Hepatocyte (in vitro differentiated cells): ENCODE measurements at regions not wholly inside any gene's neighbourhood (a gene's known extent, or its start where the extent isn't known, plus 50 kb on each side); places are given as distances from the start of the nearest gene placed in this dataset.

Experiments used
- DNase-seq: peaks from one replicate; pipeline ENCODE4 v3.0.0-alpha.2; 2016; ENCODE audit warnings: low spot score
- H2AFZ ChIP-seq: fragments of 200-600 bp; sonication (generic); 2 replicates; pipeline ENCODE4 v1.6.0; 2016; ENCODE audit warnings: antibody characterized with exemption, mild to moderate bottlenecking
- H3K27ac ChIP-seq: fragments of 200-600 bp; sonication (generic); 2 replicates; pipeline ENCODE4 v1.5.1; 2016; ENCODE audit warnings: mild to moderate bottlenecking
- H3K27me3 ChIP-seq: fragments of 200-600 bp; sonication (generic); 2 replicates; pipeline ENCODE4 v1.6.1; 2016
- H3K36me3 ChIP-seq: fragments of 200-600 bp; sonication (generic); replicated peaks from 2 replicates; pipeline ENCODE4 v1.5.1; 2016; ENCODE audit warnings: low read depth; ENCODE audit not compliant: insufficient read depth
- H3K4me1 ChIP-seq: fragments of 200-600 bp; sonication (generic); 2 replicates; pipeline ENCODE4 v1.5.1; 2016; ENCODE audit warnings: mild to moderate bottlenecking, moderate library complexity; ENCODE audit not compliant: insufficient read depth
- H3K4me2 ChIP-seq: fragments of 200-600 bp; sonication (generic); 2 replicates; pipeline ENCODE4 v1.6.0; 2016
- H3K4me3 ChIP-seq: fragments of 200-600 bp; sonication (generic); 2 replicates; pipeline ENCODE4 v1.5.1; 2016; ENCODE audit warnings: mild to moderate bottlenecking
- H3K79me2 ChIP-seq: fragments of 200-600 bp; sonication (generic); 2 replicates; pipeline ENCODE4 v1.6.0; 2017; ENCODE audit warnings: mild to moderate bottlenecking
- H3K9me2 ChIP-seq: fragments of 200-600 bp; sonication (generic); replicated peaks from 2 replicates; pipeline ENCODE4 v1.6.0; 2017; ENCODE audit warnings: mild to moderate bottlenecking; ENCODE audit not compliant: insufficient read depth
- H3K9me3 ChIP-seq: fragments of 200-600 bp; sonication (generic); 2 replicates; pipeline ENCODE4 v1.5.1; 2016; ENCODE audit warnings: low read depth, mild to moderate bottlenecking
- H4K20me1 ChIP-seq: fragments of 200-600 bp; sonication (generic); 2 replicates; pipeline ENCODE4 v1.6.0; 2016; ENCODE audit warnings: mild to moderate bottlenecking; ENCODE audit not compliant: insufficient read depth, poor library complexity, severe bottlenecking
- CTCF ChIP-seq: fragments of 200-600 bp; sonication (generic); IDR thresholded peaks from 2 replicates; pipeline ENCODE4 v1.5.1; 2016; ENCODE audit warnings: antibody characterized with exemption, mild to moderate bottlenecking; ENCODE audit not compliant: poor library complexity
- EZH2 ChIP-seq: fragments of 200-600 bp; sonication (generic); IDR thresholded peaks from 2 replicates; pipeline ENCODE4 v1.6.1; 2016; ENCODE audit warnings: antibody characterized with exemption, mild to moderate bottlenecking, borderline replicate concordance
- EZH2phosphoT487 ChIP-seq: fragments of 200-600 bp; sonication (generic); IDR thresholded peaks from one replicate; pipeline ENCODE4 v1.6.1; 2018; ENCODE audit warnings: antibody characterized with exemption, mild to moderate bottlenecking, low read depth, moderate library complexity; ENCODE audit not compliant: unreplicated experiment, severe bottlenecking
- WGBS: methylation state at CpG from one replicate; pipeline ENCODE4 v1.1.6; 2016; ENCODE audit warnings: low lambda C conversion rate; ENCODE audit errors: missing lambda C conversion rate; 5-methylcytosine and 5-hydroxymethylcytosine counted together

GRCh38 chr11:110951950-110952503 lies 239.8 kb upstream of the ARHGAP20 start:
- DNase-seq, result no peak
- Histone ChIP-seq H3K27ac (no peak overlapping the region), H3K4me2 (no peak overlapping the region), H3K9me3 (no peaks in the 10 kb centered on the region), H3K36me3 (no peaks in the 10 kb centered on the region), H3K79me2 (no peaks in the 10 kb centered on the region), H3K4me1 (peaks cover 8% of the 10 kb centered on the region), H2AFZ (no peak overlapping the region), H4K20me1 (no peaks in the 10 kb centered on the region), H3K27me3 (no peaks in the 10 kb centered on the region), H3K4me3 (no peak overlapping the region), H3K9me2 (no peaks in the 10 kb centered on the region)
- WGBS, result 86% methylated on average over 4 of the region's 4 CpGs
- TF ChIP-seq EZH2phosphoT487, result no peak
- TF ChIP-seq EZH2, result no peak
- no peak for TF ChIP-seq CTCF

GRCh38 chr11:110951037-110951949 lies 239.1 kb upstream of the ARHGAP20 start:
- Histone ChIP-seq H3K79me2 (no peaks in the 10 kb centered on the region), H3K9me3 (no peaks in the 10 kb centered on the region), H3K4me2 (no peak overlapping the region), H3K4me1 (peaks cover 8% of the 10 kb centered on the region), H3K4me3 (no peak overlapping the region), H3K27me3 (no peaks in the 10 kb centered on the region), H3K27ac (peak overlapping the region; percentile 36), H4K20me1 (no peaks in the 10 kb centered on the region), H3K36me3 (no peaks in the 10 kb centered on the region), H3K9me2 (no peaks in the 10 kb centered on the region), H2AFZ (no peak overlapping the region)
- 63% methylated on average over 5 of the region's 5 CpGs for WGBS
- peak; percentile 40 for DNase-seq
- TF ChIP-seq EZH2, result no peak
- no peak for TF ChIP-seq EZH2phosphoT487
- TF ChIP-seq CTCF, result no peak

GRCh38 chr11:110948112-110948511 lies 235.9 kb upstream of the ARHGAP20 start:
- no peak for DNase-seq
- Histone ChIP-seq H3K36me3 (no peaks in the 10 kb centered on the region), H3K27me3 (no peaks in the 10 kb centered on the region), H3K4me3 (no peak overlapping the region), H3K27ac (no peak overlapping the region), H3K9me3 (no peaks in the 10 kb centered on the region), H3K79me2 (no peaks in the 10 kb centered on the region), H3K9me2 (no peaks in the 10 kb centered on the region), H2AFZ (no peak overlapping the region), H3K4me2 (no peak overlapping the region), H3K4me1 (peaks cover 8% of the 10 kb centered on the region), H4K20me1 (no peaks in the 10 kb centered on the region)
- TF ChIP-seq EZH2phosphoT487 (no peak), EZH2 (no peak), CTCF (no peak)
- 97% methylated on average over 3 of the region's 3 CpGs for WGBS
